Neural cell (in vitro differentiated cells): ENCODE measurements at regions not wholly inside any gene's neighbourhood (a gene's known extent, or its start where the extent isn't known, plus 50 kb on each side); places are given as distances from the start of the nearest gene placed in this dataset.

Experiments
- EP300 ChIP-seq: fragments of 450-650 bp; conservative IDR thresholded peaks from 2 replicates; pipeline ENCODE4 v1.6.1; 2014; ENCODE audit warnings: antibody characterized with exemption, mild to moderate bottlenecking, moderate library complexity; ENCODE audit not compliant: poor library complexity, severe bottlenecking
- EZH2 ChIP-seq: fragments of 200-600, 300-800 bp; shearing (Covaris generic), sonication (generic); IDR thresholded peaks from 2 replicates; pipeline ENCODE4 v1.6.1; 2014; ENCODE audit warnings: antibody characterized with exemption, low read length, borderline replicate concordance, mild to moderate bottlenecking; ENCODE audit not compliant: insufficient read depth, poor library complexity, severe bottlenecking
- MXI1 ChIP-seq: fragments of 450-650 bp; conservative IDR thresholded peaks from 2 replicates; pipeline ENCODE4 v1.6.1; 2014; ENCODE audit warnings: antibody characterized with exemption, mild to moderate bottlenecking; ENCODE audit not compliant: poor library complexity, severe bottlenecking
- POLR2AphosphoS5 ChIP-seq: IDR thresholded peaks from 2 replicates; pipeline ENCODE4 v1.6.1; 2012
- RAD21 ChIP-seq: fragments of 450-650 bp; conservative IDR thresholded peaks from 2 replicates; pipeline ENCODE4 v1.6.1; 2014; ENCODE audit warnings: antibody characterized with exemption, mild to moderate bottlenecking, moderate library complexity
- TAF1 ChIP-seq: IDR thresholded peaks from 2 replicates; pipeline ENCODE4 v1.6.1; 2012; ENCODE audit warnings: low read depth
- TF ChIP-seq, protein P1 (sequence below): fragments of 450-650 bp; IDR thresholded peaks from 2 replicates; pipeline ENCODE4 v1.5.1; 2014; ENCODE audit warnings: antibody characterized with exemption, mild to moderate bottlenecking, moderate library complexity; ENCODE audit not compliant: poor library complexity, severe bottlenecking
- TF ChIP-seq, protein P2 (sequence below): IDR thresholded peaks from 2 replicates; pipeline ENCODE4 v1.6.1; 2012; ENCODE audit warnings: borderline replicate concordance

- TF ChIP-seq, protein P1, sequence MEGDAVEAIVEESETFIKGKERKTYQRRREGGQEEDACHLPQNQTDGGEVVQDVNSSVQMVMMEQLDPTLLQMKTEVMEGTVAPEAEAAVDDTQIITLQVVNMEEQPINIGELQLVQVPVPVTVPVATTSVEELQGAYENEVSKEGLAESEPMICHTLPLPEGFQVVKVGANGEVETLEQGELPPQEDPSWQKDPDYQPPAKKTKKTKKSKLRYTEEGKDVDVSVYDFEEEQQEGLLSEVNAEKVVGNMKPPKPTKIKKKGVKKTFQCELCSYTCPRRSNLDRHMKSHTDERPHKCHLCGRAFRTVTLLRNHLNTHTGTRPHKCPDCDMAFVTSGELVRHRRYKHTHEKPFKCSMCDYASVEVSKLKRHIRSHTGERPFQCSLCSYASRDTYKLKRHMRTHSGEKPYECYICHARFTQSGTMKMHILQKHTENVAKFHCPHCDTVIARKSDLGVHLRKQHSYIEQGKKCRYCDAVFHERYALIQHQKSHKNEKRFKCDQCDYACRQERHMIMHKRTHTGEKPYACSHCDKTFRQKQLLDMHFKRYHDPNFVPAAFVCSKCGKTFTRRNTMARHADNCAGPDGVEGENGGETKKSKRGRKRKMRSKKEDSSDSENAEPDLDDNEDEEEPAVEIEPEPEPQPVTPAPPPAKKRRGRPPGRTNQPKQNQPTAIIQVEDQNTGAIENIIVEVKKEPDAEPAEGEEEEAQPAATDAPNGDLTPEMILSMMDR, result no peak
- TF ChIP-seq TAF1 (no peak), EZH2 (no peak), RAD21 (no peak), MXI1 (no peak), POLR2AphosphoS5 (no peak), EP300 (no peak)
- TF ChIP-seq, protein P2, sequence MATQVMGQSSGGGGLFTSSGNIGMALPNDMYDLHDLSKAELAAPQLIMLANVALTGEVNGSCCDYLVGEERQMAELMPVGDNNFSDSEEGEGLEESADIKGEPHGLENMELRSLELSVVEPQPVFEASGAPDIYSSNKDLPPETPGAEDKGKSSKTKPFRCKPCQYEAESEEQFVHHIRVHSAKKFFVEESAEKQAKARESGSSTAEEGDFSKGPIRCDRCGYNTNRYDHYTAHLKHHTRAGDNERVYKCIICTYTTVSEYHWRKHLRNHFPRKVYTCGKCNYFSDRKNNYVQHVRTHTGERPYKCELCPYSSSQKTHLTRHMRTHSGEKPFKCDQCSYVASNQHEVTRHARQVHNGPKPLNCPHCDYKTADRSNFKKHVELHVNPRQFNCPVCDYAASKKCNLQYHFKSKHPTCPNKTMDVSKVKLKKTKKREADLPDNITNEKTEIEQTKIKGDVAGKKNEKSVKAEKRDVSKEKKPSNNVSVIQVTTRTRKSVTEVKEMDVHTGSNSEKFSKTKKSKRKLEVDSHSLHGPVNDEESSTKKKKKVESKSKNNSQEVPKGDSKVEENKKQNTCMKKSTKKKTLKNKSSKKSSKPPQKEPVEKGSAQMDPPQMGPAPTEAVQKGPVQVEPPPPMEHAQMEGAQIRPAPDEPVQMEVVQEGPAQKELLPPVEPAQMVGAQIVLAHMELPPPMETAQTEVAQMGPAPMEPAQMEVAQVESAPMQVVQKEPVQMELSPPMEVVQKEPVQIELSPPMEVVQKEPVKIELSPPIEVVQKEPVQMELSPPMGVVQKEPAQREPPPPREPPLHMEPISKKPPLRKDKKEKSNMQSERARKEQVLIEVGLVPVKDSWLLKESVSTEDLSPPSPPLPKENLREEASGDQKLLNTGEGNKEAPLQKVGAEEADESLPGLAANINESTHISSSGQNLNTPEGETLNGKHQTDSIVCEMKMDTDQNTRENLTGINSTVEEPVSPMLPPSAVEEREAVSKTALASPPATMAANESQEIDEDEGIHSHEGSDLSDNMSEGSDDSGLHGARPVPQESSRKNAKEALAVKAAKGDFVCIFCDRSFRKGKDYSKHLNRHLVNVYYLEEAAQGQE, result no peak
Measured at GRCh38 chr21:35952651-35953340, 107.5 kb downstream of the SETD4 start.
